Liver (tissue), 3 donors: ENCODE measurements at regions not wholly inside any gene's neighbourhood (a gene's known extent, or its start where the extent isn't known, plus 50 kb on each side); places are given as distances from the start of the nearest gene placed in this dataset.

Source experiments
- CTCF ChIP-seq: fragments of 150-350 bp; IDR thresholded peaks from 2 replicates; pipeline ENCODE4 v1.5.1; 2017; ENCODE audit warnings: improper control_type of control experiment, low read depth, low read length; ENCODE audit not compliant: missing input control
- FOXA2 ChIP-seq: IDR thresholded peaks from 2 replicates; pipeline ENCODE4 v1.6.1; 2016; ENCODE audit warnings: antibody characterized with exemption
- REST ChIP-seq: IDR thresholded peaks from 2 replicates; pipeline ENCODE4 v1.6.1; 2016; ENCODE audit warnings: antibody characterized with exemption, mild to moderate bottlenecking
- SP1 ChIP-seq: IDR thresholded peaks from 2 replicates; pipeline ENCODE4 v1.6.1; 2018; ENCODE audit warnings: antibody characterized with exemption, mild to moderate bottlenecking
- YY1 ChIP-seq: IDR thresholded peaks from 2 replicates; pipeline ENCODE4 v1.6.1; 2016; ENCODE audit warnings: antibody characterized with exemption, mild to moderate bottlenecking
- donor health status: healthy.
- donor health status: healthy.

- TF ChIP-seq CTCF (no peak), YY1 (no peak), FOXA2 (no peak), SP1 (no peak), REST (no peak)
Observed at GRCh38 chr9:95640336-95640735, 123.6 kb upstream of the PTCH1 start.
